ENCODE measurements at regions not wholly inside any gene's neighbourhood (a gene's known extent, or its start where the extent isn't known, plus 50 kb on each side); places are given as distances from the start of the nearest gene placed in this dataset.

GRCh38 chr3:72698154-72698917, 149.9 kb downstream of the SHQ1 start:
- DNase-seq (no peak), ATAC-seq (no peak), FAIRE-seq (no peak)
- no peak overlapping the region for H3K4me3 ChIP-seq
- H3K27ac ChIP-seq: no peak overlapping the region
- 47 to 54% methylated on average over 3 of the region's 3 CpGs for WGBS, 2 donors
- no peaks in the 10 kb centered on the region for H3K36me3 ChIP-seq
- no peaks in the 10 kb centered on the region for H3K4me1 ChIP-seq
- intact Hi-C loops (cut with DNase I): no loop called here
- TF ChIP-seq, protein P1, sequence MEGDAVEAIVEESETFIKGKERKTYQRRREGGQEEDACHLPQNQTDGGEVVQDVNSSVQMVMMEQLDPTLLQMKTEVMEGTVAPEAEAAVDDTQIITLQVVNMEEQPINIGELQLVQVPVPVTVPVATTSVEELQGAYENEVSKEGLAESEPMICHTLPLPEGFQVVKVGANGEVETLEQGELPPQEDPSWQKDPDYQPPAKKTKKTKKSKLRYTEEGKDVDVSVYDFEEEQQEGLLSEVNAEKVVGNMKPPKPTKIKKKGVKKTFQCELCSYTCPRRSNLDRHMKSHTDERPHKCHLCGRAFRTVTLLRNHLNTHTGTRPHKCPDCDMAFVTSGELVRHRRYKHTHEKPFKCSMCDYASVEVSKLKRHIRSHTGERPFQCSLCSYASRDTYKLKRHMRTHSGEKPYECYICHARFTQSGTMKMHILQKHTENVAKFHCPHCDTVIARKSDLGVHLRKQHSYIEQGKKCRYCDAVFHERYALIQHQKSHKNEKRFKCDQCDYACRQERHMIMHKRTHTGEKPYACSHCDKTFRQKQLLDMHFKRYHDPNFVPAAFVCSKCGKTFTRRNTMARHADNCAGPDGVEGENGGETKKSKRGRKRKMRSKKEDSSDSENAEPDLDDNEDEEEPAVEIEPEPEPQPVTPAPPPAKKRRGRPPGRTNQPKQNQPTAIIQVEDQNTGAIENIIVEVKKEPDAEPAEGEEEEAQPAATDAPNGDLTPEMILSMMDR (IDR thresholded peaks at IDR 0.05): no peak
- no peaks in the 10 kb centered on the region for H3K27me3 ChIP-seq
- no peaks in the 10 kb centered on the region for H3K9me3 ChIP-seq

- TF ChIP-seq, protein P1 (IDR thresholded peaks at IDR 0.05): no peak
- ATAC-seq (no peak), DNase-seq (no peak), FAIRE-seq (no peak)
- intact Hi-C loops (cut with DNase I): no loop called here
- Histone ChIP-seq H3K9me3 (no peaks in the 10 kb centered on the region), H3K4me1 (no peaks in the 10 kb centered on the region), H3K27ac (no peak overlapping the region), H3K36me3 (no peaks in the 10 kb centered on the region), H3K27me3 (no peaks in the 10 kb centered on the region), H3K4me3 (no peak overlapping the region)
- 88 to 90% methylated on average over 2 of the region's 2 CpGs for WGBS, 2 donors
These were observed 150.5 kb downstream of the SHQ1 start for GRCh38 chr3:72697717-72698116.

GRCh38 chr3:72696815-72697214, 151.4 kb downstream of the SHQ1 start:
- DNase-seq: no peak
- Histone ChIP-seq H3K36me3 (no peaks in the 10 kb centered on the region), H3K27me3 (no peaks in the 10 kb centered on the region), H3K4me1 (no peaks in the 10 kb centered on the region), H3K27ac (no peak overlapping the region), H3K9me3 (no peaks in the 10 kb centered on the region), H3K4me3 (no peak overlapping the region)
- no peak for FAIRE-seq
- WGBS, 2 donors: 87 to 88% methylated on average over 5 of the region's 5 CpGs
- intact Hi-C loops (cut with DNase I): no loop called here
- TF ChIP-seq, protein P1 (IDR thresholded peaks at IDR 0.05): no peak
- ATAC-seq: no peak

- Histone ChIP-seq H3K27ac (no peak overlapping the region), H3K4me1 (no peaks in the 10 kb centered on the region), H3K4me3 (no peak overlapping the region), H3K27me3 (no peaks in the 10 kb centered on the region), H3K36me3 (no peaks in the 10 kb centered on the region), H3K9me3 (no peaks in the 10 kb centered on the region)
- DNase-seq (no peak), FAIRE-seq (no peak), ATAC-seq (no peak)
- WGBS, 2 donors: 75 to 79% methylated on average over 6 of the region's 6 CpGs
- intact Hi-C loops (cut with DNase I): no loop called here
- TF ChIP-seq, protein P1 (IDR thresholded peaks at IDR 0.05): no peak
These were observed 153.8 kb downstream of the SHQ1 start for GRCh38 chr3:72694398-72694797.

GRCh38 chr3:72692990-72693389, 155.3 kb downstream of the SHQ1 start:
- H3K4me1 ChIP-seq: no peaks in the 10 kb centered on the region
- no peak for DNase-seq
- H3K27me3 ChIP-seq: no peaks in the 10 kb centered on the region
- no peak overlapping the region for H3K4me3 ChIP-seq
- WGBS, 2 donors: 79 to 85% methylated on average over 9 of the region's 9 CpGs
- no peak overlapping the region for H3K27ac ChIP-seq
- ATAC-seq: no peak
- TF ChIP-seq, protein P1 (IDR thresholded peaks at IDR 0.05): no peak
- H3K9me3 ChIP-seq: no peaks in the 10 kb centered on the region
- FAIRE-seq: no peak
- H3K36me3 ChIP-seq: no peaks in the 10 kb centered on the region
- intact Hi-C loops (cut with DNase I): no loop called here
